ENCODE measurements at regions not wholly inside any gene's neighbourhood (a gene's known extent, or its start where the extent isn't known, plus 50 kb on each side); places are given as distances from the start of the nearest gene placed in this dataset.
"Not testable (repeated sequence)": the region's sequence is repeated elsewhere in the genome, so short reads cannot be mapped to it uniquely, and the experiment has no call there.

GRCh38 chr11:114805431-114805830 lies 127.1 kb downstream of the NXPE2 start:
- not testable (repeated sequence) for DNase-seq (ENCODE audit: low spot score)

GRCh38 chr11:114811971-114812370 lies 133.6 kb downstream of the NXPE2 start:
- DNase-seq (ENCODE audit: low spot score), result no peak

- no peak for DNase-seq (ENCODE audit: low spot score)
These were observed 134.4 kb downstream of the NXPE2 start for GRCh38 chr11:114812733-114813132.

- no peak for DNase-seq (ENCODE audit: low spot score)
These were observed 134.9 kb downstream of the NXPE2 start for GRCh38 chr11:114813189-114813718.

- no peak for DNase-seq (ENCODE audit: low spot score)
These were observed 136.8 kb downstream of the NXPE2 start for GRCh38 chr11:114815176-114815575.

- no peak for DNase-seq (ENCODE audit: low spot score)
These were observed 137.4 kb downstream of the NXPE2 start for GRCh38 chr11:114815761-114816160.

GRCh38 chr11:114816791-114817190 lies 138.5 kb downstream of the NXPE2 start:
- DNase-seq (ENCODE audit: low spot score), result no peak

- no peak for DNase-seq (ENCODE audit: low spot score)
These were observed 140.1 kb downstream of the NXPE2 start for GRCh38 chr11:114818382-114818781.

GRCh38 chr11:114819028-114819427 lies 140.7 kb downstream of the NXPE2 start:
- no peak for DNase-seq (ENCODE audit: low spot score)

GRCh38 chr11:114820621-114821020 lies 142.3 kb downstream of the NXPE2 start:
- DNase-seq (ENCODE audit: low spot score), result no peak

GRCh38 chr11:114821621-114822412 lies 143.5 kb downstream of the NXPE2 start:
- no peak for DNase-seq (ENCODE audit: low spot score)

- no peak for DNase-seq (ENCODE audit: low spot score)
These were observed 148.6 kb downstream of the NXPE2 start for GRCh38 chr11:114826910-114827442.

- DNase-seq (ENCODE audit: low spot score), result no peak
These were observed 149.4 kb downstream of the NXPE2 start for GRCh38 chr11:114827736-114828135.

GRCh38 chr11:114832532-114833125 lies 154.3 kb downstream of the NXPE2 start:
- no peak for DNase-seq (ENCODE audit: low spot score)

GRCh38 chr11:114836161-114836560 lies 157.8 kb downstream of the NXPE2 start:
- no peak for DNase-seq (ENCODE audit: low spot score)

- DNase-seq (ENCODE audit: low spot score), result no peak
These were observed 166.6 kb downstream of the NXPE2 start for GRCh38 chr11:114844896-114845295.

- no peak for DNase-seq (ENCODE audit: low spot score)
These were observed 167.6 kb downstream of the NXPE2 start for GRCh38 chr11:114845766-114846415.

- DNase-seq (ENCODE audit: low spot score), result no peak
These were observed 168.1 kb downstream of the NXPE2 start for GRCh38 chr11:114846416-114846791.

- no peak for DNase-seq (ENCODE audit: low spot score)
These were observed 169.1 kb downstream of the NXPE2 start for GRCh38 chr11:114847306-114847975.

- no peak for DNase-seq (ENCODE audit: low spot score)
These were observed 169.7 kb downstream of the NXPE2 start for GRCh38 chr11:114848027-114848426.

GRCh38 chr11:114857281-114857680 lies 179.0 kb downstream of the NXPE2 start:
- DNase-seq (ENCODE audit: low spot score), result no peak

GRCh38 chr11:114864896-114865295 lies 186.6 kb downstream of the NXPE2 start:
- no peak for DNase-seq (ENCODE audit: low spot score)

Data from HuH-7 (cell line).